DOHH2 (cell line): ENCODE measurements at regions not wholly inside any gene's neighbourhood (a gene's known extent, or its start where the extent isn't known, plus 50 kb on each side); places are given as distances from the start of the nearest gene placed in this dataset.

Experiments
- H3F3A ChIP-seq: fragments of 200-600 bp; sonication (generic), shearing (Covaris generic); 2 replicates; pipeline ENCODE4 v1.6.0; 2016; ENCODE audit warnings: antibody characterized with exemption, mild to moderate bottlenecking; ENCODE audit not compliant: control insufficient read depth, insufficient read depth
- H3K27ac ChIP-seq: fragments of 200-600 bp; sonication (generic); 2 replicates; pipeline ENCODE4 v1.5.1; 2014; ENCODE audit warnings: low read depth, mild to moderate bottlenecking, low read length, moderate library complexity
- H3K27me3 ChIP-seq: fragments of 200-600 bp; sonication (generic); 2 replicates; pipeline ENCODE4 v1.6.1; 2014; ENCODE audit warnings: mild to moderate bottlenecking, low read length, mixed read lengths; ENCODE audit not compliant: control insufficient read depth
- H3K36me3 ChIP-seq: fragments of 200-600 bp; sonication (generic); 2 replicates; pipeline ENCODE4 v1.6.1; 2014; ENCODE audit warnings: mild to moderate bottlenecking, low read length, moderate library complexity, mixed read lengths; ENCODE audit not compliant: control insufficient read depth
- H3K4me1 ChIP-seq: fragments of 200-600 bp; sonication (generic); 2 replicates; pipeline ENCODE4 v1.6.1; 2014; ENCODE audit warnings: mild to moderate bottlenecking, low read length, mixed read lengths; ENCODE audit not compliant: control insufficient read depth
- H3K4me2 ChIP-seq: fragments of 200-600 bp; sonication (generic); 2 replicates; pipeline ENCODE4 v1.6.0; 2014; ENCODE audit warnings: mild to moderate bottlenecking, low read length, moderate library complexity
- H3K4me3 ChIP-seq: fragments of 200-600 bp; sonication (generic); 2 replicates; pipeline ENCODE4 v1.5.1; 2014; ENCODE audit warnings: mild to moderate bottlenecking, low read length, mixed read lengths
- H3K79me2 ChIP-seq: fragments of 200-600 bp; sonication (generic); 2 replicates; pipeline ENCODE4 v1.6.1; 2014; ENCODE audit warnings: mild to moderate bottlenecking, low read length, mixed read lengths; ENCODE audit not compliant: control insufficient read depth
- H3K9me2 ChIP-seq: fragments of 200-600 bp; sonication (generic); replicated peaks from 2 replicates; pipeline ENCODE4 v1.6.1; 2014; ENCODE audit warnings: mild to moderate bottlenecking, low read length, mixed read lengths; ENCODE audit not compliant: control insufficient read depth
- H3K9me3 ChIP-seq: fragments of 200-600 bp; sonication (generic); 2 replicates; pipeline ENCODE4 v1.6.1; 2014; ENCODE audit warnings: antibody characterized with exemption, low read length, mixed read lengths; ENCODE audit not compliant: control insufficient read depth, insufficient read depth
- H4K20me1 ChIP-seq: fragments of 200-600 bp; sonication (generic); 2 replicates; pipeline ENCODE4 v1.6.0; 2014; ENCODE audit warnings: low read depth, mild to moderate bottlenecking, antibody characterized with exemption, low read length, moderate library complexity; ENCODE audit not compliant: control insufficient read depth, insufficient read depth
- CTCF ChIP-seq: fragments of 200-600 bp; sonication (generic); IDR thresholded peaks from one replicate; pipeline ENCODE4 v1.5.1; 2014; ENCODE audit warnings: antibody characterized with exemption, mild to moderate bottlenecking, low read depth, low read length; ENCODE audit not compliant: poor library complexity, severe bottlenecking
- EZH2phosphoT487 ChIP-seq: fragments of 200-600 bp; sonication (generic); IDR thresholded peaks from 2 replicates; pipeline ENCODE4 v1.6.1; 2017; ENCODE audit warnings: borderline replicate concordance, mild to moderate bottlenecking, antibody characterized with exemption, low read length, moderate library complexity, mixed read lengths

GRCh38 chr2:385061-385460 is 97.2 kb upstream of the ALKAL2 start:
- Histone ChIP-seq H3K27ac (no peak overlapping the region), H3K9me3 (peaks cover 8% of the 10 kb centered on the region; the same call in 1 of the 2 replicates), H3K4me3 (no peak overlapping the region), H3F3A (no peaks in the 10 kb centered on the region), H3K4me1 (peaks cover 6% of the 10 kb centered on the region), H3K27me3 (no peaks in the 10 kb centered on the region), H3K79me2 (no peaks in the 10 kb centered on the region), H3K4me2 (no peak overlapping the region), H3K36me3 (no peaks in the 10 kb centered on the region), H3K9me2 (no peaks in the 10 kb centered on the region), H4K20me1 (no peaks in the 10 kb centered on the region)
- TF ChIP-seq EZH2phosphoT487 (no peak), CTCF (no peak)

DNA sequence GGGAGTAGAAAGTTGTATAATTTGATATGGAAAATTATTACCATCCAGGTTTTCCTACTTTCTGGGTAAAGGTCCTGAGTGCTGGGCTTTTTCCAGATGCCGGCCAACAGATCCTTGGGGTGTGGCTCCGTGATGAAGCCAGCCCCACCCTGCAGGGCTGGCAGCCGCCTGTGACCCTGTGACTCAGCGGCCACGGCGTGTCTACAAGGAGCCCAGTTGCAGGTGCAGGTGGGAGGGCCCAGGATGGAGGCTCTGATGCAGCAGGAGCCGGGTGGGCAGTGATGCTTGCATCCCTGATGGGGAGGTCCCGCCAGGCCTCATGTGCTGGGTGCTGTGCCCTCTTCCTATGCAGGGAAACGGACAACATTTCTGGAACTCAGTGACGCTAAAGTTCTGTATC is 96.0 kb upstream of the ALKAL2 start:
- Histone ChIP-seq H3K27me3 (no peaks in the 10 kb centered on the region), H3K9me3 (no peaks in the 10 kb centered on the region), H3K36me3 (no peaks in the 10 kb centered on the region), H3K27ac (no peak overlapping the region), H3K4me2 (no peak overlapping the region), H3K79me2 (no peaks in the 10 kb centered on the region), H3K4me3 (no peak overlapping the region), H3F3A (no peaks in the 10 kb centered on the region), H3K9me2 (no peaks in the 10 kb centered on the region), H4K20me1 (no peaks in the 10 kb centered on the region), H3K4me1 (peaks cover 6% of the 10 kb centered on the region)
- TF ChIP-seq CTCF (no peak), EZH2phosphoT487 (no peak)

DNA sequence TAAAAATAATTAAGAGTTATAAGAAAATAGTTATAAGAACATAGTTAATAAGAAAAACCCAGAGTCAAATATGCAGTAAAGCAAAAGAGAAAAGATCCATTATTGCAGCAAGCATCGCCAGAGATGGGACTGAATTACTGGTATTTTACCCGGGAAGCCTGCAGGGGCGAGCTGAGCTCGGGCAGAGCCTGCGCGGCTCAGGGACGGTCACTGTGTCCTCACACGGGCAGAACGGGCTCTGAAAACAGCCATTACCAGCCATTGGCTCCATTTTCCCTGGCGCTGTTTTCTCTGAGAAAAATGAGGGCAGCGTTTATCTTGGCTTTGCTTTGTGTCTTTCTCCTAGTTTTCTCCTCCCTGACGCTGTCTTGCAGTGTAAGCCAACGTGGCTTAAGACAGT is 95.3 kb upstream of the ALKAL2 start:
- H3K36me3 ChIP-seq: no peaks in the 10 kb centered on the region
- TF ChIP-seq EZH2phosphoT487 (no peak), CTCF (no peak)
- H3K79me2 ChIP-seq: no peaks in the 10 kb centered on the region

DNA sequence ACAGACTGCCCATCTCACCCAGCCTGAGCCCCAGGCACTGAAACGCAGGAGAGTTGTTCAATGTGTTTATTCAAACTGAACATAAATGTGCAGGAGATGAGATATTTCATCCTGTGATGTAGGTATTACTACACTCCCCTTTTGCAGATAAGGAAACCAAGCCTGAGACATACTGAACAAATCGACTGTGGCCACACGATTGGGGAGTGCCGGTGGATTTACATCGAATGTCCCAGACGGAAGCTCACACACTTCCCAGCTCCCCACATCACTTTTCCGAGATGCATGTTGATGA is 94.8 kb upstream of the ALKAL2 start:
- Histone ChIP-seq H3K4me1 (peaks cover 6% of the 10 kb centered on the region), H3K4me2 (no peak overlapping the region), H4K20me1 (no peaks in the 10 kb centered on the region), H3K36me3 (no peaks in the 10 kb centered on the region), H3K27me3 (no peaks in the 10 kb centered on the region), H3K9me2 (no peaks in the 10 kb centered on the region), H3K27ac (no peak overlapping the region), H3K79me2 (no peaks in the 10 kb centered on the region), H3F3A (no peaks in the 10 kb centered on the region), H3K4me3 (no peak overlapping the region), H3K9me3 (no peaks in the 10 kb centered on the region)
- TF ChIP-seq EZH2phosphoT487 (no peak), CTCF (no peak)

More for the DNA sequence above, 95.3 kb upstream of the ALKAL2 start:
- Histone ChIP-seq H3K27me3 (no peaks in the 10 kb centered on the region), H3K9me2 (no peaks in the 10 kb centered on the region), H3K4me1 (peaks cover 6% of the 10 kb centered on the region), H3K4me2 (no peak overlapping the region), H3K9me3 (no peaks in the 10 kb centered on the region), H3F3A (no peaks in the 10 kb centered on the region), H3K27ac (no peak overlapping the region), H3K4me3 (no peak overlapping the region), H4K20me1 (no peaks in the 10 kb centered on the region)
